KMS-11 (cell line): ENCODE measurements at regions not wholly inside any gene's neighbourhood (a gene's known extent, or its start where the extent isn't known, plus 50 kb on each side); places are given as distances from the start of the nearest gene placed in this dataset.

Experiments
- H2AFZ ChIP-seq: fragments of 200-600 bp; sonication (generic); 2 replicates; pipeline ENCODE4 v1.6.1; 2016; ENCODE audit warnings: antibody characterized with exemption, mixed run types, low read depth
- H3K27ac ChIP-seq: fragments of 200-600 bp; sonication (generic); 2 replicates; pipeline ENCODE4 v1.6.1; 2016; ENCODE audit warnings: mild to moderate bottlenecking, mixed run types
- H3K27me3 ChIP-seq: fragments of 200-600 bp; sonication (generic); 2 replicates; pipeline ENCODE4 v1.6.1; 2017; ENCODE audit warnings: mild to moderate bottlenecking, low read depth, mixed run types, moderate library complexity; ENCODE audit not compliant: insufficient read depth
- H3K36me3 ChIP-seq: fragments of 200-600 bp; sonication (generic); 2 replicates; pipeline ENCODE4 v1.6.1; 2017; ENCODE audit warnings: mild to moderate bottlenecking, mixed run types; ENCODE audit not compliant: insufficient read depth
- H3K4me1 ChIP-seq: fragments of 200-600 bp; sonication (generic); 2 replicates; pipeline ENCODE4 v1.6.1; 2016; ENCODE audit warnings: mild to moderate bottlenecking, low read depth, mixed run types; ENCODE audit not compliant: poor library complexity, severe bottlenecking
- H3K4me2 ChIP-seq: fragments of 200-600 bp; sonication (generic); 2 replicates; pipeline ENCODE4 v1.7.0; 2016; ENCODE audit warnings: mild to moderate bottlenecking, mixed run types
- H3K4me3 ChIP-seq: fragments of 200-600 bp; sonication (generic); IDR thresholded peaks from 2 replicates; pipeline ENCODE4 v1.6.1; 2017; ENCODE audit warnings: low read depth, low read length, mixed read lengths; ENCODE audit not compliant: insufficient read depth
- H3K79me2 ChIP-seq: fragments of 200-600 bp; sonication (generic); 2 replicates; pipeline ENCODE4 v1.6.1; 2016; ENCODE audit warnings: low read depth, mixed run types; ENCODE audit not compliant: insufficient read depth
- H3K9ac ChIP-seq: fragments of 200-600 bp; sonication (generic); 2 replicates; pipeline ENCODE4 v1.6.1; 2016; ENCODE audit warnings: mild to moderate bottlenecking, mixed run types
- H4K20me1 ChIP-seq: fragments of 200-600 bp; sonication (generic); 2 replicates; pipeline ENCODE4 v1.6.1; 2016; ENCODE audit warnings: mild to moderate bottlenecking, mixed run types; ENCODE audit not compliant: insufficient read depth
- CTCF ChIP-seq: fragments of 200-600 bp; sonication (generic); conservative IDR thresholded peaks from 2 replicates; pipeline ENCODE4 v1.6.1; 2017; ENCODE audit warnings: low read depth, mild to moderate bottlenecking, antibody characterized with exemption, low read length, moderate library complexity, mixed read lengths

- Histone ChIP-seq H2AFZ (no peak overlapping the region), H3K4me3 (no peak overlapping the region), H3K79me2 (no peaks in the 10 kb centered on the region), H4K20me1 (no peaks in the 10 kb centered on the region), H3K36me3 (no peaks in the 10 kb centered on the region), H3K4me2 (no peak overlapping the region), H3K27me3 (no peaks in the 10 kb centered on the region), H3K9ac (no peak overlapping the region), H3K4me1 (peaks cover 38% of the 10 kb centered on the region), H3K27ac (no peak overlapping the region)
- no peak for TF ChIP-seq CTCF
Observed at GRCh38 chr5:142219146-142219545, 105.7 kb downstream of the SPRY4 start.

- Histone ChIP-seq H3K36me3 (no peaks in the 10 kb centered on the region), H2AFZ (no peak overlapping the region), H3K9ac (no peak overlapping the region), H4K20me1 (no peaks in the 10 kb centered on the region), H3K4me3 (no peak overlapping the region), H3K27me3 (no peaks in the 10 kb centered on the region), H3K4me2 (no peak overlapping the region), H3K4me1 (peaks cover 22% of the 10 kb centered on the region), H3K79me2 (no peaks in the 10 kb centered on the region), H3K27ac (no peak overlapping the region)
- no peak for TF ChIP-seq CTCF
Observed at GRCh38 chr5:142216931-142217330, 107.9 kb downstream of the SPRY4 start.

GRCh38 chr5:142215915-142216681 is 107.5 kb downstream of the NDFIP1 start:
- H3K4me1 ChIP-seq = peaks cover 13% of the 10 kb centered on the region
- no peak overlapping the region for H3K27ac ChIP-seq
- no peaks in the 10 kb centered on the region for H3K36me3 ChIP-seq
- H3K9ac ChIP-seq = no peak overlapping the region
- H3K79me2 ChIP-seq = no peaks in the 10 kb centered on the region
- no peaks in the 10 kb centered on the region for H4K20me1 ChIP-seq
- no peak overlapping the region for H3K4me3 ChIP-seq
- no peak overlapping the region for H2AFZ ChIP-seq
- H3K27me3 ChIP-seq = no peaks in the 10 kb centered on the region
- no peak for TF ChIP-seq CTCF
- no peak overlapping the region for H3K4me2 ChIP-seq

- no peak overlapping the region for H3K27ac ChIP-seq
- no peaks in the 10 kb centered on the region for H3K79me2 ChIP-seq
- no peak for TF ChIP-seq CTCF
- H4K20me1 ChIP-seq = no peaks in the 10 kb centered on the region
- no peak overlapping the region for H3K4me3 ChIP-seq
- no peak overlapping the region for H3K9ac ChIP-seq
- no peak overlapping the region for H3K4me2 ChIP-seq
- H2AFZ ChIP-seq = no peak overlapping the region
- no peaks in the 10 kb centered on the region for H3K27me3 ChIP-seq
- H3K4me1 ChIP-seq = no peaks in the 10 kb centered on the region
- no peaks in the 10 kb centered on the region for H3K36me3 ChIP-seq
Observed at GRCh38 chr5:142213077-142213476, 104.5 kb downstream of the NDFIP1 start.
